Trophoblast cell (in vitro differentiated cells and primary cell): ENCODE measurements at regions not wholly inside any gene's neighbourhood (a gene's known extent, or its start where the extent isn't known, plus 50 kb on each side); places are given as distances from the start of the nearest gene placed in this dataset.

Experiments
- DNase-seq, 2 donors: peaks; one replicate each; pipeline ENCODE4 v3.0.0-alpha.2; 2016
- H2AFZ ChIP-seq: 2 replicates; pipeline ENCODE4 v1.6.1; 2013; ENCODE audit warnings: low read length, moderate library complexity, mild to moderate bottlenecking; ENCODE audit not compliant: insufficient read depth, poor library complexity
- H2AK5ac ChIP-seq: 2 replicates; pipeline ENCODE4 v1.6.1; 2013; ENCODE audit warnings: mild to moderate bottlenecking, low read length
- H2BK120ac ChIP-seq: 2 replicates; pipeline ENCODE4 v1.6.1; 2013; ENCODE audit warnings: low read length, mild to moderate bottlenecking, moderate library complexity; ENCODE audit not compliant: insufficient read depth, poor library complexity
- H2BK12ac ChIP-seq: 2 replicates; pipeline ENCODE4 v1.6.1; 2013; ENCODE audit warnings: mild to moderate bottlenecking, low read length, moderate library complexity
- H2BK5ac ChIP-seq: 2 replicates; pipeline ENCODE4 v1.6.1; 2013; ENCODE audit warnings: low read length, low read depth, moderate library complexity, mild to moderate bottlenecking; ENCODE audit not compliant: poor library complexity
- H3K14ac ChIP-seq: 2 replicates; pipeline ENCODE4 v1.6.1; 2013; ENCODE audit warnings: mild to moderate bottlenecking, low read length
- H3K18ac ChIP-seq: 2 replicates; pipeline ENCODE4 v1.6.1; 2013; ENCODE audit warnings: mild to moderate bottlenecking, low read length
- H3K23ac ChIP-seq: 2 replicates; pipeline ENCODE4 v1.6.1; 2013; ENCODE audit warnings: low read length
- H3K27ac ChIP-seq: 2 replicates; pipeline ENCODE4 v1.5.1; 2013; ENCODE audit warnings: low read depth, mild to moderate bottlenecking, inconsistent platforms, low read length, moderate library complexity
- H3K27me3 ChIP-seq: 2 replicates; pipeline ENCODE4 v1.6.1; 2013; ENCODE audit warnings: inconsistent platforms, mild to moderate bottlenecking, low read length, moderate library complexity; ENCODE audit not compliant: insufficient read depth
- H3K36me3 ChIP-seq, 2 experiments: 1 replicate in 1 of 2; 2 replicates in 1 of 2; pipeline ENCODE4 v1.6.1; 2013; ENCODE audit warnings: low read length in 2 of 2, mild to moderate bottlenecking in 2 of 2, moderate library complexity in 1 of 2; ENCODE audit not compliant: insufficient read depth in 2 of 2, control insufficient read depth in 1 of 2
- H3K4ac ChIP-seq: 2 replicates; pipeline ENCODE4 v1.6.1; 2013; ENCODE audit warnings: low read depth, mild to moderate bottlenecking, low read length, moderate library complexity
- H3K4me1 ChIP-seq, 2 experiments: 1 replicate in 1 of 2; 2 replicates in 1 of 2; pipeline ENCODE4 v1.6.1; 2013; ENCODE audit warnings: low read length in 2 of 2, mild to moderate bottlenecking in 2 of 2, moderate library complexity in 1 of 2; ENCODE audit not compliant: insufficient read depth in 2 of 2, control insufficient read depth in 1 of 2
- H3K4me2 ChIP-seq: 2 replicates; pipeline ENCODE4 v1.6.1; 2013; ENCODE audit warnings: inconsistent platforms, mild to moderate bottlenecking, low read length, moderate library complexity
- H3K4me3 ChIP-seq: 2 replicates; pipeline ENCODE4 v1.5.1; 2013; ENCODE audit warnings: mild to moderate bottlenecking, low read depth, low read length, inconsistent platforms
- H3K79me1 ChIP-seq: one replicate; pipeline ENCODE4 v1.6.1; 2013; ENCODE audit warnings: low read length
- H3K79me2 ChIP-seq: 2 replicates; pipeline ENCODE4 v1.6.1; 2013; ENCODE audit warnings: low read length, mild to moderate bottlenecking; ENCODE audit not compliant: control insufficient read depth, insufficient read depth, poor library complexity
- H3K9ac ChIP-seq: 2 replicates; pipeline ENCODE4 v1.6.1; 2013; ENCODE audit warnings: mild to moderate bottlenecking, low read length
- H3K9me3 ChIP-seq: 2 replicates; pipeline ENCODE4 v1.6.1; 2013; ENCODE audit warnings: low read depth, mild to moderate bottlenecking, control low read depth, inconsistent platforms, low read length; ENCODE audit not compliant: insufficient read depth
- H4K12ac ChIP-seq: 2 replicates; pipeline ENCODE4 v1.6.1; 2013; ENCODE audit warnings: low read depth, mild to moderate bottlenecking, low read length, moderate library complexity
- H4K8ac ChIP-seq: 2 replicates; pipeline ENCODE4 v1.6.1; 2013; ENCODE audit warnings: low read depth, mild to moderate bottlenecking, low read length, moderate library complexity
- H4K91ac ChIP-seq: one replicate; pipeline ENCODE4 v1.6.1; 2013; ENCODE audit warnings: low read depth, mild to moderate bottlenecking, low read length, moderate library complexity
- WGBS: extraction: QIAGEN DNeasy Blood & Tissue Kit; methylation state at CpG from one replicate; pipeline ENCODE4 v1.1.7; 2013; ENCODE audit warnings: missing lambda C conversion rate; ENCODE audit not compliant: insufficient read length, insufficient coverage; ENCODE audit errors: extremely low coverage; 5-methylcytosine and 5-hydroxymethylcytosine counted together

DNA sequence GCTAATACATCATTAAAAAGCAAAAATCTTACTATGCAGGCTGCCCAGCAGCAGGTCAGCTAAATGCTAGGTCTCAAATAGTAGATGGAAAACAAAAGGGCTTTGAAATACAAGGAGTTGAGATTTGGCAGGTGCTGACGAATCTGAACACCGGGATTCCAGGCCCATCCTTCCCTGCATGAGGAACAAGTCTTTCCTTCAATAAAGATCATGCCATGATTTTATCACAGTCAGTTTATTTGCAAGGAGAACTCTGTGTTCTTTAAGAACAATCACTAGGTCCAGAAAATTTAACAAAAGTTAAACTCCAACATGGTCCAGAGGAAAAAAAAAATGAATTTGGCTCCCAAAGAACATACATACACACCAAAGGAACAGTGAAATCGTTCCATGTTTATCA lies 551.4 kb downstream of the SLITRK6 start:
- Histone ChIP-seq H2AK5ac (no peak overlapping the region), H4K91ac (no peak overlapping the region), H3K27me3 (no peaks in the 10 kb centered on the region), H3K4me1 (peaks cover 0 to 2% of the 10 kb centered on the region in 2 experiments), H3K4me3 (no peak overlapping the region), H3K79me2 (no peaks in the 10 kb centered on the region), H4K8ac (no peak overlapping the region), H2AFZ (no peak overlapping the region), H3K9ac (no peak overlapping the region), H2BK120ac (no peak overlapping the region), H3K4me2 (no peak overlapping the region), H3K23ac (no peak overlapping the region), H4K12ac (no peak overlapping the region), H2BK12ac (no peak overlapping the region), H3K36me3 (no peaks in the 10 kb centered on the region), H2BK5ac (no peak overlapping the region), H3K18ac (no peak overlapping the region), H3K4ac (no peak overlapping the region), H3K79me1 (no peaks in the 10 kb centered on the region), H3K27ac (no peak overlapping the region), H3K9me3 (no peaks in the 10 kb centered on the region), H3K14ac (no peak overlapping the region)
- DNase-seq: no peak
- WGBS: no CpG with 5 or more reads among the region's 3 CpGs

DNA sequence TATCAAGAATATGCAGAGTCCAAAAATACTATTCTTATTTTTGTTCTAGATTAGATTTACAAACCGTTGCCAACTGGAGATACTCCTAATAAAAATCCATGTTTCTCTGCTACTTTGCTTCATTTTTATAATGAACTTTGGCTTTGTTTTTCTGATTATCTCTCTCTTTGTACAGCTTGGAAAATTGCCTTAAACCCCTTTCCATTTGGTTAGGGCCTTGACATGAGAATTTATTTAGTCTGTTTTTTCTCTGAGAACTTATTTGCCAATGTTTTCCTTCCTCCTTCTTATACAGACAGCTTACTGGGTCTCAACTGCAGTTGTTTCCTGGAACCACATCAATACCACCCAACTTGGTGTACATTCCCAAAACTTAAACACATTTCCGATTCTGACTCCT lies 555.4 kb downstream of the SLITRK6 start:
- no peak overlapping the region for H3K4me3 ChIP-seq
- H2AFZ ChIP-seq: no peak overlapping the region
- H2BK5ac ChIP-seq: no peak overlapping the region
- WGBS: no CpG with 5 or more reads among the region's 2 CpGs
- no peaks in the 10 kb centered on the region for H3K79me2 ChIP-seq
- no peak overlapping the region for H3K4me2 ChIP-seq
- H2BK12ac ChIP-seq: no peak overlapping the region
- H3K27ac ChIP-seq: no peak overlapping the region
- no peak overlapping the region for H3K23ac ChIP-seq
- H3K4me1 ChIP-seq: no peaks in the 10 kb centered on the region
- no peak overlapping the region for H4K12ac ChIP-seq
- DNase-seq: no peak
- H3K4ac ChIP-seq: no peak overlapping the region
- no peak overlapping the region for H2BK120ac ChIP-seq
- no peaks in the 10 kb centered on the region for H3K36me3 ChIP-seq
- no peaks in the 10 kb centered on the region for H3K9me3 ChIP-seq
- H3K27me3 ChIP-seq: no peaks in the 10 kb centered on the region
- H3K79me1 ChIP-seq: no peaks in the 10 kb centered on the region
- H4K8ac ChIP-seq: no peak overlapping the region
- H2AK5ac ChIP-seq: no peak overlapping the region
- no peak overlapping the region for H3K14ac ChIP-seq
- H3K9ac ChIP-seq: no peak overlapping the region
- H4K91ac ChIP-seq: no peak overlapping the region
- H3K18ac ChIP-seq: no peak overlapping the region

DNA sequence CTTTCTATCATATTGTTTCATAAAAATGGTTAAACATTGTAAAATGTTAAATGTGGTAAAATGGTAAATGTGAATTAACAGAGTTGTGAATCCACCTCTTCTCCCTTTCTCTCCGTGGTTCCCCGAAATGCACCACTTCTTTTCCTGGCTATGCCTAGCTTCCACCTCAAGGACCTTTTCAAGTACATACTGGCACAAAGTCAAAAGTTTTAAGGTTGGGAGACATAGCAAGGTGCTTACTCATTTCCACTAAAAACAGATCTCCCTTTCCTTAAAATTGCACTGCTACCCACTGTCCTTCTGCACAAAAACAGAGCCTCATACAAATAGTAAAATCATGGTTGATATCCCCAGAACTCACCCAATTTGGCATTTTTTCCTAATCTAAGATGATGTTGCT lies 558.2 kb downstream of the SLITRK6 start:
- H3K36me3 ChIP-seq: no peaks in the 10 kb centered on the region
- H2BK5ac ChIP-seq: no peak overlapping the region
- H3K4ac ChIP-seq: no peak overlapping the region
- H4K91ac ChIP-seq: no peak overlapping the region
- no peak overlapping the region for H4K8ac ChIP-seq
- no peaks in the 10 kb centered on the region for H3K9me3 ChIP-seq
- H3K4me3 ChIP-seq: no peak overlapping the region
- DNase-seq: no peak
- H2AFZ ChIP-seq: no peak overlapping the region
- H3K4me1 ChIP-seq: no peaks in the 10 kb centered on the region
- no peak overlapping the region for H2BK120ac ChIP-seq
- no peak overlapping the region for H4K12ac ChIP-seq
- no CpG with 5 or more reads among the region's 2 CpGs for WGBS
- H3K27ac ChIP-seq: no peak overlapping the region
- no peak overlapping the region for H2BK12ac ChIP-seq
- H3K79me1 ChIP-seq: no peaks in the 10 kb centered on the region
- no peak overlapping the region for H3K9ac ChIP-seq
- no peak overlapping the region for H3K18ac ChIP-seq
- H3K23ac ChIP-seq: no peak overlapping the region
- H3K14ac ChIP-seq: no peak overlapping the region
- no peak overlapping the region for H2AK5ac ChIP-seq
- H3K79me2 ChIP-seq: no peaks in the 10 kb centered on the region
- H3K27me3 ChIP-seq: no peaks in the 10 kb centered on the region
- no peak overlapping the region for H3K4me2 ChIP-seq

DNA sequence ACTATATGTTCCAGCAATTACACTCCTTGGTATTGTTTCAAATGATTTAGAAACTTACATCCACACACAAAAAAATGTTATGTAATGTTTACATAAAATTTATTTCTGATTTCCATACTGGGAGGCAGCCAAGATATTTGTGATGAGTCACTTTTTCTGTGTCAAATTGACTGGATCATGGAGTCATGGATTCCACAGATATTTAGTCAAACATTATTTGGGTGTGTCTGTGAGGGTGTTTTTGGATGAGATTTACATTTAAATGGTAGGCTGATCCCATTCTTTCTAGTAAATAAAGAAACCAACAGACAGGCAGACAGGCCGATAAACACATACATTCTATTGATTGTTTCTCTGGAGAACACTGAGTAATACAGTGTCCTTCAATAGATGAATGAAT lies 562.8 kb downstream of the SLITRK6 start:
- no CpG with 5 or more reads among the region's 1 CpG for WGBS
- H3K23ac ChIP-seq: no peak overlapping the region
- H3K27me3 ChIP-seq: no peaks in the 10 kb centered on the region
- no peak overlapping the region for H2AFZ ChIP-seq
- no peak overlapping the region for H3K4ac ChIP-seq
- no peak for DNase-seq
- H3K79me1 ChIP-seq: no peaks in the 10 kb centered on the region
- no peak overlapping the region for H4K91ac ChIP-seq
- no peaks in the 10 kb centered on the region for H3K36me3 ChIP-seq
- no peaks in the 10 kb centered on the region for H3K9me3 ChIP-seq
- no peak overlapping the region for H2BK5ac ChIP-seq
- H3K4me2 ChIP-seq: no peak overlapping the region
- H3K4me1 ChIP-seq: no peaks in the 10 kb centered on the region
- no peak overlapping the region for H2BK120ac ChIP-seq
- H3K14ac ChIP-seq: no peak overlapping the region
- no peak overlapping the region for H4K8ac ChIP-seq
- no peaks in the 10 kb centered on the region for H3K79me2 ChIP-seq
- no peak overlapping the region for H2AK5ac ChIP-seq
- no peak overlapping the region for H3K4me3 ChIP-seq
- H3K27ac ChIP-seq: no peak overlapping the region
- no peak overlapping the region for H2BK12ac ChIP-seq
- no peak overlapping the region for H4K12ac ChIP-seq
- H3K9ac ChIP-seq: no peak overlapping the region
- no peak overlapping the region for H3K18ac ChIP-seq
